ENCODE measurements at regions not wholly inside any gene's neighbourhood (a gene's known extent, or its start where the extent isn't known, plus 50 kb on each side); places are given as distances from the start of the nearest gene placed in this dataset.
"Not testable (repeated sequence)": the region's sequence is repeated elsewhere in the genome, so short reads cannot be mapped to it uniquely, and the experiment has no call there.

DNA sequence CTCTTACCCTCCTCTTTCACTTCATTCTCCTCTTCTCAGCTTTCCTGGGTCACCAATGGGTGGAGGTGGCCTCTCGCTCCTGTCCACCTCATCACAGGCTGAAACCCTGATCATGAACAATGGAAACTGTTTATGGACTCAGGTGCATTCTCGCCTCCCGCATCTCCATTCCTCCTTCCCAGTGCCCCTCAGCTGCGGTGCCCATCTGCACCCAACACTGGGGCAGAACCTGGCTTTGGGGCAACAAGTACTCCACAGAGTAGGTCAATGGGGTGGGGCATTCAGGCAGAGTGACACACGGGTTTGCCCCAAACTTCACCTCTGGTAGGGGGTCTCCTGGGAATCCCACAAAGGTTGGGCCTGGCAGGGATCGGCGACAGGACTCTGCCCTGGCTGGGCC is 199.5 kb downstream of the RTP5 start:
- Histone ChIP-seq H3K4me1 (no peaks in the 10 kb centered on the region), H3K9me3 (no peaks in the 10 kb centered on the region), H3K36me3 (ENCODE audit: control insufficient read depth, insufficient read depth, low read length) (no peaks in the 10 kb centered on the region), H3K27me3 (replicated peaks; ENCODE audit: control insufficient read depth, insufficient read depth, low read length) (no peaks in the 10 kb centered on the region), H3K4me3 (ENCODE audit: low read depth, low read length) (no peak overlapping the region)
- no peak overlapping the region for H3K4me3 Mint-ChIP-seq (ENCODE audit: unreplicated experiment)
- H3K9me3 Mint-ChIP-seq (ENCODE audit: unreplicated experiment) = no peaks in the 10 kb centered on the region
- H3K27ac Mint-ChIP-seq (ENCODE audit: unreplicated experiment) = no peak overlapping the region
- no peaks in the 10 kb centered on the region for H3K4me1 Mint-ChIP-seq (ENCODE audit: low read depth, unreplicated experiment)
- POLR2A ChIA-PET = no interaction called here
- no TSS peak for BruUV-seq (replicated peaks)
- CTCF ChIA-PET = no interaction called here
- no peak for DNase-seq
- no peaks in the 10 kb centered on the region for H3K36me3 Mint-ChIP-seq (ENCODE audit: insufficient read depth, unreplicated experiment)
- peaks cover 5% of the 10 kb centered on the region for H3K27me3 Mint-ChIP-seq (ENCODE audit: insufficient read depth, unreplicated experiment)
- intact Hi-C loops (cut with micrococcal nuclease; ENCODE audit: unreplicated experiment) = no loop called here
- TF ChIP-seq, protein P1, sequence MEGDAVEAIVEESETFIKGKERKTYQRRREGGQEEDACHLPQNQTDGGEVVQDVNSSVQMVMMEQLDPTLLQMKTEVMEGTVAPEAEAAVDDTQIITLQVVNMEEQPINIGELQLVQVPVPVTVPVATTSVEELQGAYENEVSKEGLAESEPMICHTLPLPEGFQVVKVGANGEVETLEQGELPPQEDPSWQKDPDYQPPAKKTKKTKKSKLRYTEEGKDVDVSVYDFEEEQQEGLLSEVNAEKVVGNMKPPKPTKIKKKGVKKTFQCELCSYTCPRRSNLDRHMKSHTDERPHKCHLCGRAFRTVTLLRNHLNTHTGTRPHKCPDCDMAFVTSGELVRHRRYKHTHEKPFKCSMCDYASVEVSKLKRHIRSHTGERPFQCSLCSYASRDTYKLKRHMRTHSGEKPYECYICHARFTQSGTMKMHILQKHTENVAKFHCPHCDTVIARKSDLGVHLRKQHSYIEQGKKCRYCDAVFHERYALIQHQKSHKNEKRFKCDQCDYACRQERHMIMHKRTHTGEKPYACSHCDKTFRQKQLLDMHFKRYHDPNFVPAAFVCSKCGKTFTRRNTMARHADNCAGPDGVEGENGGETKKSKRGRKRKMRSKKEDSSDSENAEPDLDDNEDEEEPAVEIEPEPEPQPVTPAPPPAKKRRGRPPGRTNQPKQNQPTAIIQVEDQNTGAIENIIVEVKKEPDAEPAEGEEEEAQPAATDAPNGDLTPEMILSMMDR (IDR thresholded peaks at IDR 0.05; ENCODE audit: insufficient read depth in 1 of 2, low read depth in 1 of 2, low read length in 1 of 2, severe bottlenecking in 1 of 2, unreplicated experiment in 1 of 2) = no peak

DNA sequence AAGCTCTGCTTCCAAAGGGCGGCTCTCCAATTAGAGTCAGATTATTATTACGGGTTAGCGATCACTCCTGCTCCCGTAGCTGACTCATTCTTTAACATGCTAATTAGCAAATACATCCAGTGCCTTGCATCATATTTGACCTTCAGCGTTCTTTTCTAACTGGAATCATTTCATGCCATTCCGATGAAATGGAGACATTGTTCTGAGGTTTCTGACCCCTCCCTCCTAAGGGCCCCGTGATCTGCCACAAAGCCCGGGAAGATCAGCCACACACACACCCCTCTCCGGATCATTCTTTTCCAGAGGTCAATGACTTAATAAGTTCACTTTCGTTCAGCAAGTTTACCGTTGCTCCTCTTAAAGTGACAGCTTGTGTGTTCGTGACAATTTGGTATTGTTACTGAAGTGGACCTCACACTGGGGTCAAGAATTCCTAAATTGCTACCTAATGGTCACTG is 200.4 kb downstream of the RTP5 start:
- POLR2A ChIA-PET; H3K9me3 Mint-ChIP-seq (ENCODE audit: unreplicated experiment); H3K4me1 ChIP-seq; BruUV-seq (replicated peaks); H3K27me3 ChIP-seq (replicated peaks; ENCODE audit: control insufficient read depth, insufficient read depth, low read length); H3K4me1 Mint-ChIP-seq (ENCODE audit: low read depth, unreplicated experiment); H3K4me3 ChIP-seq (ENCODE audit: low read depth, low read length); CTCF ChIA-PET; H3K36me3 ChIP-seq (ENCODE audit: control insufficient read depth, insufficient read depth, low read length); H3K36me3 Mint-ChIP-seq (ENCODE audit: insufficient read depth, unreplicated experiment); H3K4me3 Mint-ChIP-seq (ENCODE audit: unreplicated experiment); H3K9me3 ChIP-seq; H3K27ac Mint-ChIP-seq (ENCODE audit: unreplicated experiment); H3K27me3 Mint-ChIP-seq (ENCODE audit: insufficient read depth, unreplicated experiment); intact Hi-C loops (cut with micrococcal nuclease; ENCODE audit: unreplicated experiment): not testable (repeated sequence)
- peak in 1 of 2 experiments; percentile 16 for DNase-seq

DNA sequence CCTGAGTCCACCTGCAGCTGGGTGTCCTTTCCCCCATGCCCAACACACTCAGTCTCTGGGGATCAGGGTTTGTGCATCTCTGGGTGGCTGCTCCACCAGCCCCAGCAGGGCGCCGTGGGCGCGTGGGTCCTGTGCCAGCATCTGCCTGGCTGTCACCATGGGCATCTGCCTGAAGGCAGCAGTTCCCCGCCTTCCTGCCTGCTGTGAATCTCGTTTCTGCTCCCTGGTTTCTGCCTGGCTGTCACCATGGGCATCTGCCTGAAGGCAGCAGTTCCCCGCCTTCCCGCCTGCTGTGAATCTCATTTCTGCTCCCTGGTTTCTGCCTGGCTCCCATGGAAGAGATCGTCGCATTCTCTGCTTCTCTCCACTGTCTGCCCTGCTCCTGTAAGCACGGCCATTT is 201.2 kb downstream of the RTP5 start:
- H3K4me3 ChIP-seq (ENCODE audit: low read depth, low read length); intact Hi-C loops (cut with micrococcal nuclease; ENCODE audit: unreplicated experiment); H3K36me3 Mint-ChIP-seq (ENCODE audit: insufficient read depth, unreplicated experiment); H3K9me3 ChIP-seq; H3K4me3 Mint-ChIP-seq (ENCODE audit: unreplicated experiment); H3K9me3 Mint-ChIP-seq (ENCODE audit: unreplicated experiment); H3K27me3 Mint-ChIP-seq (ENCODE audit: insufficient read depth, unreplicated experiment); DNase-seq; H3K27ac Mint-ChIP-seq (ENCODE audit: unreplicated experiment); H3K4me1 Mint-ChIP-seq (ENCODE audit: low read depth, unreplicated experiment); CTCF ChIA-PET; POLR2A ChIA-PET; H3K4me1 ChIP-seq; BruUV-seq (replicated peaks); H3K27me3 ChIP-seq (replicated peaks; ENCODE audit: control insufficient read depth, insufficient read depth, low read length); H3K36me3 ChIP-seq (ENCODE audit: control insufficient read depth, insufficient read depth, low read length): not testable (repeated sequence)

DNA sequence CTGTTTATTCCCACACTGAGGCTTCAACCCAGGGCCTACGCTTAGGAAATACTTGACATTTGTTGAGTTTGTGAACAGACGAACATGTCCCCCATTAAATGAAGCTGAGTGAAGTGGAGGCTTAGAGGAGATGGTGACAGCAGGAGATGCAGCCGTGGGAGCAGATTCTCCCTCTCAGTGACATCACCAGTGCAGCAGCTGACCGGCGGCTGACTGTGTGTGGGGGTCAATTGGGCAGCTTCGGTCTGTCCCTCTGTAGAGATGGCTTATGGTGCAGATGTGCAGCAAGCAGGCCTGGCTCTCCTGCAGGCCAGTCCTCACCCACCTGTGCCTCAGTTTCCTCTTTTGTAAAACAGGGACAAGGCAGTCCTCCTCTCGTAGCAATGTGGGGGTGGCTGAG is 201.8 kb downstream of the RTP5 start:
- H3K4me3 ChIP-seq (ENCODE audit: low read depth, low read length); H3K27ac Mint-ChIP-seq (ENCODE audit: unreplicated experiment); H3K4me1 ChIP-seq; POLR2A ChIA-PET; H3K27me3 ChIP-seq (replicated peaks; ENCODE audit: control insufficient read depth, insufficient read depth, low read length); intact Hi-C loops (cut with micrococcal nuclease; ENCODE audit: unreplicated experiment); H3K9me3 ChIP-seq; H3K4me1 Mint-ChIP-seq (ENCODE audit: low read depth, unreplicated experiment); H3K27me3 Mint-ChIP-seq (ENCODE audit: insufficient read depth, unreplicated experiment); H3K36me3 ChIP-seq (ENCODE audit: control insufficient read depth, insufficient read depth, low read length); BruUV-seq (replicated peaks); H3K9me3 Mint-ChIP-seq (ENCODE audit: unreplicated experiment); H3K36me3 Mint-ChIP-seq (ENCODE audit: insufficient read depth, unreplicated experiment); H3K4me3 Mint-ChIP-seq (ENCODE audit: unreplicated experiment); DNase-seq; CTCF ChIA-PET: not testable (repeated sequence)

DNA sequence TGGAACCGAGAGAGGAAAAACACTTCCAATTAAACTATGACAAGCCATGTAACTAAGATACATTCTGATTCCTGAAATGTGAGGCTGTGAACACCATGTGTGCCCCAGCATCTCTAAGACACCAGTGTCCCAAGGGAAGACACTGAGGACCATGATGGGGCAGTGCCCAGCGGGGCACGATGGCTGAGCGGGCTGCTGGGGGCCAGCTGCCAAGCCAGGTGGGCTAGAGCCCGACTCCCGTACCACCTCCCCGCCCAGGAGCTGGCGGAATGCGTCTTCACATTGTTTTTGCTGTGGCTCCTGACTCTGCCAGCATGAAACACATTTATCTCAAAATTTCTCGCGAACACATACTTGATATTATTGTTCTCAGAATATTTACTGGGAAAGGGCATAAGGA is 202.4 kb downstream of the RTP5 start:
- H3K27me3 ChIP-seq (replicated peaks; ENCODE audit: control insufficient read depth, insufficient read depth, low read length); H3K4me1 Mint-ChIP-seq (ENCODE audit: low read depth, unreplicated experiment); H3K4me3 ChIP-seq (ENCODE audit: low read depth, low read length); H3K4me1 ChIP-seq; POLR2A ChIA-PET; DNase-seq; intact Hi-C loops (cut with micrococcal nuclease; ENCODE audit: unreplicated experiment); H3K36me3 ChIP-seq (ENCODE audit: control insufficient read depth, insufficient read depth, low read length); H3K4me3 Mint-ChIP-seq (ENCODE audit: unreplicated experiment); H3K9me3 Mint-ChIP-seq (ENCODE audit: unreplicated experiment); H3K27me3 Mint-ChIP-seq (ENCODE audit: insufficient read depth, unreplicated experiment); BruUV-seq (replicated peaks); H3K9me3 ChIP-seq; H3K36me3 Mint-ChIP-seq (ENCODE audit: insufficient read depth, unreplicated experiment); H3K27ac Mint-ChIP-seq (ENCODE audit: unreplicated experiment); CTCF ChIA-PET: not testable (repeated sequence)
